T-helper 1 cell treated with Interleukin-12 subunit alpha and Interleukin-12 subunit beta and Interleukin-4 antibody, amounts not matched to agents 30 μg/mL and 1 μg/mL, for 36 hours (primary cell): ENCODE measurements at regions not wholly inside any gene's neighbourhood (a gene's known extent, or its start where the extent isn't known, plus 50 kb on each side); places are given as distances from the start of the nearest gene placed in this dataset.

Experiments
- H3K27ac Mint-ChIP-seq: one replicate; pipeline ENCODE4 v1.8.0; 2021; ENCODE audit warnings: mild to moderate bottlenecking, mixed read lengths
- H3K27me3 Mint-ChIP-seq: one replicate; pipeline ENCODE4 v1.8.0; 2021; ENCODE audit warnings: low read depth, mixed read lengths
- H3K36me3 Mint-ChIP-seq: one replicate; pipeline ENCODE4 v1.8.0; 2021; ENCODE audit warnings: low read depth, mixed read lengths
- H3K4me1 Mint-ChIP-seq: one replicate; pipeline ENCODE4 v1.8.0; 2021; ENCODE audit warnings: low read depth, mixed read lengths
- H3K4me3 Mint-ChIP-seq: one replicate; pipeline ENCODE4 v1.8.0; 2021; ENCODE audit warnings: mild to moderate bottlenecking, moderate library complexity, mixed read lengths
- H3K9me3 Mint-ChIP-seq: one replicate; pipeline ENCODE4 v1.8.0; 2021; ENCODE audit warnings: mixed read lengths

DNA sequence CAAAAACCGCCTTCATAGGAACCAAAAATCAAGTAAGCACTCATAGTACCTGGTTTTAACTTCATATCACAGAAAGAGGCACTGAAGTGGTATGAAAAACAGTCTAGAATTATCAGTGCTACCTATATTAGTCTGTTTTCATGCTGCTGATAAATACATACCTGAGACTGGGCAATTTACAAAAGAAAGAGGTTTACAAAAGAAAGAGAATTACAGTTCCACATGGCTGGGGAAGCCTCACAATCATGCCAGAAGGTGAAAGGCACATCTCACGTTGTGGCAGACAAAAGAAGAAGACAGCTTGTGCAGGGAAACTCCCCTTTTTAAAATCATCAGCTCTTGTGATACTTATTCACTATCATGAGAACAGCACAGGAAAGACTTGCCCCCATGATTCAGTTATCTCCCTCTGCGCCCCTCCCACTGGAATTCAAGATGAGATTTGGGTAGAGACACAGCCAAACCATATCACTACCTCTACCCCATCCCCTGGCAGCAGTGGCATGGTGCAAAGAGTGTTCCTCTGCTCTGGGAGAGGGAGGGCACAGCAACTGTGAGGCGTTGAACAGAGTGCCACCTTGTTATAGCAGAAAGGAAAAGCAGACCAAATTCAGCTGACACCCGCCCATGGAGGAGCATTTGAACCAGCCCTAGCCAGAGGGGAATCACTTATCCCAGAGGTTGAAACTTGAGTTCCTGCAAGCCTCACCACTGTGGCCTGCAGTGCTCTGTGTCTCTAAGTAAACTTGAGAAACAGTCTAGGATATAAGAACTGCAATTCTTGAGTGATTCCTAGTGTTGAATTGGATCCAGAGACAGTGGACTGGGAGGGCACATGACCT lies 61.9 kb upstream of the PTPRZ1 start:
- Mint-ChIP-seq H3K27ac (no peak overlapping the region), H3K36me3 (no peaks in the 10 kb centered on the region), H3K27me3 (no peaks in the 10 kb centered on the region), H3K9me3 (peaks cover 6% of the 10 kb centered on the region), H3K4me3 (no peak overlapping the region), H3K4me1 (no peaks in the 10 kb centered on the region)

DNA sequence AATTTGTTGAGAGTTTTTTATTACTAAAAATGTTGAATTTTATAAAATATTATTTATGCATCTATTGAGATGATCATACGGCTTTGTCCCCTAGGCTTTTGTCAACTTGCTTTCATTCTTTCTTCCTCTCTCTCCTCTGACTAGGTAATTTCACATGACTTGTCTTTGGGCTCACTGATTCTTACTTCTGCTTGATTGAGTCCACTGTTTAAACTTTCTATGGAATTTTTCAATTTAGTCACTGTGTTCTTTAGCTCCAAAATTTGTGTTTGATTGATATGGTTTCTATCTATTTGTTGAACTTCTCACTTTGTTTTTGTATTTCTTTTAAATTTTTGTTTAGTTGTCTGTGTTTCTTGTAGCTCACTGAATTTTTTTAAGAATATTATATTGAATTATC lies 65.9 kb upstream of the PTPRZ1 start:
- Mint-ChIP-seq H3K4me3 (no peak overlapping the region), H3K9me3 (peaks cover 6% of the 10 kb centered on the region), H3K27me3 (no peaks in the 10 kb centered on the region), H3K27ac (no peak overlapping the region), H3K4me1 (no peaks in the 10 kb centered on the region), H3K36me3 (no peaks in the 10 kb centered on the region)

GRCh38 chr7:121803039-121803438 lies 69.9 kb upstream of the PTPRZ1 start:
- no peaks in the 10 kb centered on the region for H3K27me3 Mint-ChIP-seq
- no peaks in the 10 kb centered on the region for H3K36me3 Mint-ChIP-seq
- peaks cover 5% of the 10 kb centered on the region for H3K9me3 Mint-ChIP-seq
- no peak overlapping the region for H3K4me3 Mint-ChIP-seq
- no peak overlapping the region for H3K27ac Mint-ChIP-seq
- no peaks in the 10 kb centered on the region for H3K4me1 Mint-ChIP-seq

- no peaks in the 10 kb centered on the region for H3K4me1 Mint-ChIP-seq
- H3K36me3 Mint-ChIP-seq: no peaks in the 10 kb centered on the region
- no peak overlapping the region for H3K4me3 Mint-ChIP-seq
These were observed 71.9 kb upstream of the PTPRZ1 start for GRCh38 chr7:121800916-121801675.

DNA sequence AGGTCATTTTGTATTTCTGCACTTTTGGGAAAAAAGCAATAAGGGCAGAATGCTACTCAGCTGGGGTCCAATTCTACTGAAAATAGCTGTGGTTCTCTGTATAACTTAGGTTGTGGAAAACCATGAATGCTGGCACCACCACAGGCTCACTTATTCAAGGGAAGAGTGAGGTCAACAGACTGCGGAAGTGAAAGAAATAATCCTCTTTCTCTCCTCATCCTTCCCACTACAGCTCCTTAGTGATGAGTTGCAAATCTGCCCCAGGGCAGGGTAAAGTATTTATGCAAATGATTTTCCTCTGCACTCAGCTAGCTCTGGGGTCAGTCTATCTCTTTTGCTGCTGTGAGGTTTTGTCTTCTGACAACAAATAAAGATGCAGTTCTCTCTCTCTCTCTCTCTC lies 74.1 kb upstream of the PTPRZ1 start:
- Mint-ChIP-seq H3K4me1 (no peaks in the 10 kb centered on the region), H3K27ac (no peak overlapping the region), H3K36me3 (no peaks in the 10 kb centered on the region), H3K9me3 (no peaks in the 10 kb centered on the region), H3K4me3 (no peak overlapping the region), H3K27me3 (no peaks in the 10 kb centered on the region)

More at GRCh38 chr7:121800916-121801675, 71.9 kb upstream of the PTPRZ1 start:
- H3K27me3 Mint-ChIP-seq: no peaks in the 10 kb centered on the region
- H3K9me3 Mint-ChIP-seq: no peaks in the 10 kb centered on the region
- H3K27ac Mint-ChIP-seq: no peak overlapping the region

- Mint-ChIP-seq H3K9me3 (no peaks in the 10 kb centered on the region), H3K36me3 (no peaks in the 10 kb centered on the region), H3K4me1 (no peaks in the 10 kb centered on the region), H3K27me3 (no peaks in the 10 kb centered on the region), H3K27ac (no peak overlapping the region), H3K4me3 (no peak overlapping the region)
These were observed 74.5 kb upstream of the PTPRZ1 start for GRCh38 chr7:121798453-121798840.

DNA sequence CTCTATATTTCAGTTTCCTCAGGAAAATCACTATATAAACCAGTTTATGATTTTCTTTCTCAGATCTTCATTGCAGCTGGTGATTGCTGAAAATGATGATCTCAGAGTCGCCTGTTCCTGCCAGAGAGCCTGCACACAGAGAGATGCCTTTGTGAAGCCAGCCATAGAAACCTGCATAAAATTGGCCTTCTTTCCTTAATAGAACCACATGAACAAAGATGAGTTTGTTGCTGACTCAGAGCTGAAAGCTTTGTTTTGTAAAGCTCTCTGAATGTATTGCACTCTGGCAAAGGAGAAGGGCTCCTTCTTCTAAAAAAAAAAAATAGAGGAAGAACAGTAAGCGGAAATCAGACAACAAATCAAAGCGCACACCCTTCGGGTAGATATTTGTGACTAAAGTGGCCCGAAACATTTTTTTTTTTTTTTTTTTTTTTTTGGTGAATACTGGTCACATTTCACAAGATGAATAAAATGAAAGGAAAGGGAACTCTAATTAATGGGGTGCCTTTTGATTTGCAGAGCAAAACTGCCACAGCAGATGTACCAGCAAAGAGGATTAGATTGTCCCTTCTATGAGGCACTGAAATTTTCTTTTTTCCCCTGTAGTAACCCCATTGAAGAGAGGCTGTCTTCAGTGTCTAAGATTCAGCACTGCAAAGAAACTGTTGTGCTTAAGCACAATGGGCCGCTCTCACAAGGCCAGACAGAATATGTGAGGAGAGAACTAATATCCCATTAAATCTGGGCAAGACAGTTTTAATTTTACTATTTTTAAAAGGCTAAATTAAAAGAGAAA lies 75.1 kb upstream of the PTPRZ1 start:
- H3K36me3 Mint-ChIP-seq: no peaks in the 10 kb centered on the region
- H3K4me3 Mint-ChIP-seq: no peak overlapping the region
- no peak overlapping the region for H3K27ac Mint-ChIP-seq
- H3K9me3 Mint-ChIP-seq: no peaks in the 10 kb centered on the region
- H3K4me1 Mint-ChIP-seq: no peaks in the 10 kb centered on the region
- H3K27me3 Mint-ChIP-seq: no peaks in the 10 kb centered on the region

- no peaks in the 10 kb centered on the region for H3K27me3 Mint-ChIP-seq
- no peaks in the 10 kb centered on the region for H3K36me3 Mint-ChIP-seq
- H3K4me1 Mint-ChIP-seq: no peaks in the 10 kb centered on the region
- no peak overlapping the region for H3K4me3 Mint-ChIP-seq
- no peaks in the 10 kb centered on the region for H3K9me3 Mint-ChIP-seq
- H3K27ac Mint-ChIP-seq: no peak overlapping the region
These were observed 75.9 kb upstream of the PTPRZ1 start for GRCh38 chr7:121796936-121797656.

- no peaks in the 10 kb centered on the region for H3K9me3 Mint-ChIP-seq
- no peaks in the 10 kb centered on the region for H3K4me1 Mint-ChIP-seq
- H3K4me3 Mint-ChIP-seq: no peak overlapping the region
- no peaks in the 10 kb centered on the region for H3K27me3 Mint-ChIP-seq
- no peak overlapping the region for H3K27ac Mint-ChIP-seq
- no peaks in the 10 kb centered on the region for H3K36me3 Mint-ChIP-seq
These were observed 76.6 kb upstream of the PTPRZ1 start for GRCh38 chr7:121796381-121796780.

DNA sequence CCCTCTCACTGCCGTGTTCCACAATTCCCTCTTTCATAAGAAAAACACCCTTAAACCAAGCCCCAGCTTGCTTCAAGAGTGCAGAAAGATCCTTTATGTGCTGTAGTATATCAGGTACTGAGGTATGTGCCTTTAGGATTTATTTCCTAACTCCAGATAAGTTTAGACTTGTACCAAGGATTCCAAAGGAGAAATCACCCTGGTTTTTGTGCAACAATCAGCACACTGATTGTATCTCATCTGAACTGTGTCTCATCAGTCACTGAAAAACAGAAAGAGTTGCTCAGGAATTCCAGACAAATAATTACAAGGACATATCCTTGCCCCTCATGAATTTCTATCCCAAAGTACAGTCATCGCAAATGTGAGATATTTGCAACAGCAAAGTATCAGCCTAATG lies 77.2 kb upstream of the PTPRZ1 start:
- H3K27ac Mint-ChIP-seq: no peak overlapping the region
- no peaks in the 10 kb centered on the region for H3K4me1 Mint-ChIP-seq
- H3K36me3 Mint-ChIP-seq: no peaks in the 10 kb centered on the region
- H3K9me3 Mint-ChIP-seq: no peaks in the 10 kb centered on the region
- no peak overlapping the region for H3K4me3 Mint-ChIP-seq
- H3K27me3 Mint-ChIP-seq: no peaks in the 10 kb centered on the region

GRCh38 chr7:121793716-121794115 lies 79.2 kb upstream of the PTPRZ1 start:
- Mint-ChIP-seq H3K27ac (no peak overlapping the region), H3K4me1 (no peaks in the 10 kb centered on the region), H3K9me3 (peaks cover 6% of the 10 kb centered on the region), H3K36me3 (no peaks in the 10 kb centered on the region), H3K4me3 (no peak overlapping the region), H3K27me3 (no peaks in the 10 kb centered on the region)

DNA sequence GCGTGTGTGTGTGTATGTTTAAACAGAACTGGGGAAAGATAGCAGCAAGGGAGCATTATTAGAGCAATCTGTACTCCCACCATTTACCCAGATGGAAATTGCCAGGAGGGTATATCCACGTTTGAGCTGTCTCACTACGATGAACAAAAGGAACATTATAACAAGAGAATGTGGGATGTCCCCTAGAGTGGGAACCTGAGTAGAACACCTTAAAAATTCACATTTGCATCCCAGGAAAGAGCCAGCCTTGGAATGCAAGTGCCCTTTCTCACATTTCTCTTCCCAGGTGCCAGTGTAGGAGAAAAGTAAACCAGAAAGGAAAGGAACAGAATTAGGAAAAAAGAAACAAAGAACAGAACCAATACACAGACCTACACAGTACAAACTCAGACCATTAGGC lies 95.3 kb upstream of the PTPRZ1 start:
- no peaks in the 10 kb centered on the region for H3K36me3 Mint-ChIP-seq
- H3K4me1 Mint-ChIP-seq: no peaks in the 10 kb centered on the region
- no peak overlapping the region for H3K4me3 Mint-ChIP-seq
- no peak overlapping the region for H3K27ac Mint-ChIP-seq
- H3K27me3 Mint-ChIP-seq: no peaks in the 10 kb centered on the region
- no peaks in the 10 kb centered on the region for H3K9me3 Mint-ChIP-seq

GRCh38 chr7:121774563-121774962 lies 98.4 kb upstream of the PTPRZ1 start:
- H3K27me3 Mint-ChIP-seq: no peaks in the 10 kb centered on the region

DNA sequence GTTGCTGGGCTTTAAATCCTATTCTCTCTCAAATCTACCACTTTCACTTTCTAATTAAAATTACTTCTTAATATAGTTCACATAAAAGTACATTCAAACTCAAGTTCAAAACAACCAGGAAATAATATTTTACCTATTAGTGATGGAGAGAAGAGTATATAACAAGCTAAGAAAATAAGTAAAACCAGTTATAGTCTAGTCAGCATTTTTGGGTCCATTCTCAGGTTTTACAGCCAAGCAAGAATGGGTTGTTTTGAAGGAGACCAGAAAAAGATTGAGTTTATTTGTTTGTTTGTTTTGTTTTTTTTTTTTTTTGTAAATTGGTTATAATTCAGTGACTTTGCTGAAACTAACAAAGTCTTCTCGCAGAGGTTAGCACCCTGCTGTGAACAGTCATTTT lies 106.3 kb upstream of the PTPRZ1 start:
- no peaks in the 10 kb centered on the region for H3K9me3 Mint-ChIP-seq
- H3K36me3 Mint-ChIP-seq: no peaks in the 10 kb centered on the region
- no peak overlapping the region for H3K4me3 Mint-ChIP-seq
- H3K27ac Mint-ChIP-seq: no peak overlapping the region
- H3K4me1 Mint-ChIP-seq: no peaks in the 10 kb centered on the region
- H3K27me3 Mint-ChIP-seq: no peaks in the 10 kb centered on the region

More at GRCh38 chr7:121774563-121774962, 98.4 kb upstream of the PTPRZ1 start:
- Mint-ChIP-seq H3K4me3 (no peak overlapping the region), H3K27ac (no peak overlapping the region), H3K36me3 (no peaks in the 10 kb centered on the region), H3K9me3 (no peaks in the 10 kb centered on the region), H3K4me1 (no peaks in the 10 kb centered on the region)
